ENCODE measurements at regions not wholly inside any gene's neighbourhood (a gene's known extent, or its start where the extent isn't known, plus 50 kb on each side); places are given as distances from the start of the nearest gene placed in this dataset.

DNA sequence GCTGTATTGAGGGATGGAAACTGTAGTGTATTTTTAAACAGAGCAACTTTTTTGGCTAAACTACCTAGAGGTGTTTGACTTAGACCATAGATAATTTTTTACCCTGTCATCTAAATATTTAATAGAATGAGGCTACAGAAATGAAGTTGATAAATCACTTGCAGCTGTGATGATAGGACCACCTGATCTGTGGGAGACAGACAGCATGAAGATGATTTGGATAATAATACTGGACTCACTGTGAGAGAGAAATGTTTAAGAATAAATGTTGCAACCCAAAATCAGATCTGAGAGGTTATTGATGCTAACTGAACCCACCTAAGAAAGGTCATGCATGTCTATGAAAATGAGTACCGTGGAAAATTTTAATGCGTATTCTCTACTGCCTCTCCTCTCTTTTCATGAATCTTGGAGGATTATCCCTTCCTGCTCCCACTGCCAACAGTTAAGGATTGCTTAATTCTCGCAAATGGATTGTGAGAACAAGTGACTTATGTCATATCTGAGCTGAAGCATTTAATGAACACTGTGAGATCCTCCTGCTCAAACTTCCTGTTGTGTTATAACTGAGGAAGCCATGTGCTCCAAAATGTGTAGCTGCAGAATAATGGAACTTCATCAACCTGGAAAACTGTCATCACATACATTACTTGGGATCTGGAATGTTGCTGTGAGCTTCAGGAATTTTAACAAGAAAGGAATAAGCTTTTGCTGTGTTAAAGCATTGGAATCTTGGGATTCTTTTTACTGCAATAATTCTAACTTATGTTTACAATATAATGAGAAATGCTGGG lies 617.9 kb upstream of the CDH18 start:
- Mint-ChIP-seq H3K9me3 (ENCODE audit: low read depth) (peaks cover 12% of the 10 kb centered on the region), H3K27ac (no peak overlapping the region), H3K36me3 (ENCODE audit: low read depth) (no peaks in the 10 kb centered on the region), H3K4me1 (no peaks in the 10 kb centered on the region), H3K4me3 (no peak overlapping the region), H3K27me3 (no peaks in the 10 kb centered on the region)
- no peak for ATAC-seq
- intact Hi-C loops (cut with DNase I, micrococcal nuclease) = no loop called here
- DNase-seq = no peak
- ChIA-PET POLR2A (no interaction called here), CTCF (no interaction called here)

DNA sequence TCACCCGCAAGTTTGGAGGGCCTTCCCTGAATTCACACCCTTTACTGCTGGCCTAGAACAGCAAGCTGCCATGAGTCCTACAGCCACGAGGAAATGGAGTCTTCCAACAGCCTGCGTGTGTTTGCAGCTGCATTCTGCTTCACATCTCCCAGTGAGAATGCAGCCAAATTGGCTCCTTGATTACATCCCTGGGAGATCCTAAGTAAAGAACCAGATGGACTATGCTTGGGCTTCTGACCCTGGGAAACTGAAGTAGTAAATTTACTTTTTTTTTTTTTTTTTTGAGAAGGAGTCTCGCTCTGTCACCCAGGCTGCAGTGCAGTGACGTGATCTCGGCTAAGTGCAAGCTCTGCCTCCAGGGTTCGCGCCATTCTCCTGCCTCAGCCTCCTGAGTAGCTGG lies 617.0 kb upstream of the CDH18 start:
- no peaks in the 10 kb centered on the region for H3K36me3 Mint-ChIP-seq (ENCODE audit: low read depth)
- ChIA-PET POLR2A (no interaction called here), CTCF (no interaction called here)

DNA sequence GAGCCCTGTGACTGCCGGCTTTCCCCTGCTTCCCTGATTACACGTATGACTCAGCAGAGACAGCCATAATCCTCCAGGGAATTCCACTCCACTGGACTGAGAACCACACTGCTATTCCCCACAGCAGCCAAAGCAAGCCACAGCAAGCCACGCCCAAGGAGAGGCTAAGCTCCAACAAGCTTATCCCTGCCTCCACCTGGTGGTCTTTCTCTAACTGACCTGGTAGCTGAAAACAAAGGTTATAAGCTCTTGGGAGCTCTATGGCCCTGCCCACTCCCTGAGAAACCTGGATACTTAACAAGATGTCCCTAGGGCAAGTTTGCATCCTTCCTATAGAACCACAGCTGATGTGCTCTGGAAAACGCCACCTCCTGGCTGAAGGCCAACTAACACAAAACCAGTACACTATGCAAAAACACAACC lies 613.7 kb upstream of the CDH18 start:
- Mint-ChIP-seq H3K27me3 (no peaks in the 10 kb centered on the region), H3K4me1 (no peaks in the 10 kb centered on the region), H3K9me3 (ENCODE audit: low read depth) (peaks cover 14% of the 10 kb centered on the region), H3K36me3 (ENCODE audit: low read depth) (no peaks in the 10 kb centered on the region), H3K27ac (no peak overlapping the region), H3K4me3 (no peak overlapping the region)
- intact Hi-C loops (cut with DNase I, micrococcal nuclease) = no loop called here
- ATAC-seq (no peak), DNase-seq (no peak)
- CTCF ChIA-PET = no interaction called here
- POLR2A ChIA-PET = no interaction called here

More for the DNA sequence above, 617.0 kb upstream of the CDH18 start:
- ATAC-seq (no peak), DNase-seq (no peak)
- Mint-ChIP-seq H3K9me3 (ENCODE audit: low read depth) (peaks cover 12% of the 10 kb centered on the region), H3K27me3 (no peaks in the 10 kb centered on the region), H3K4me1 (no peaks in the 10 kb centered on the region), H3K4me3 (no peak overlapping the region), H3K27ac (no peak overlapping the region)
- intact Hi-C loops (cut with DNase I, micrococcal nuclease) = no loop called here

DNA sequence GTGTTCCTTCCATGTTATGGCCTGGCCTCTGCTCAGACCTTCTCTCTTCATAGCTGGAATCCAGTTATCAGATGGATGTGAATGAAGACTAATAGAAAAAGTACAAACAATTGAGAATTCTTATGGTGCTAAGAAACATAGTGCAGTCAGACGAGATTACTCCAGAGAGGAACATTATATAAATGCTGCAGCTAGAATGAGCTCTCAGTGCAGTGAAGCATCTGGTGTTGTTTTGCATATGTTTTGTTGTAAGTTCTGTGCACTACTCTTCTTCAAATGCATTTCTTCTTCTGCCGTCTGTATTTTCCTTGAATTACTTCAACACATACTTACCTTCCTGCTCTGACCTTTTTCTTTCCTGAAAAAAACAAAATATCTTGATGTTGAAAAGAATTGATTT lies 602.4 kb upstream of the CDH18 start:
- Mint-ChIP-seq H3K27ac (no peak overlapping the region), H3K36me3 (ENCODE audit: low read depth) (no peaks in the 10 kb centered on the region), H3K9me3 (ENCODE audit: low read depth) (peaks cover 8% of the 10 kb centered on the region), H3K27me3 (no peaks in the 10 kb centered on the region), H3K4me1 (no peaks in the 10 kb centered on the region), H3K4me3 (no peak overlapping the region)
- no peak for ATAC-seq
- POLR2A ChIA-PET = no interaction called here
- no peak for DNase-seq
- CTCF ChIA-PET = interaction anchor here (0.6 kb wide), 1 partner anchor 294 kb away, joined by 3 read pairs; no protein-coding TSS in a partner anchor
- intact Hi-C loops (cut with DNase I, micrococcal nuclease) = no loop called here

DNA sequence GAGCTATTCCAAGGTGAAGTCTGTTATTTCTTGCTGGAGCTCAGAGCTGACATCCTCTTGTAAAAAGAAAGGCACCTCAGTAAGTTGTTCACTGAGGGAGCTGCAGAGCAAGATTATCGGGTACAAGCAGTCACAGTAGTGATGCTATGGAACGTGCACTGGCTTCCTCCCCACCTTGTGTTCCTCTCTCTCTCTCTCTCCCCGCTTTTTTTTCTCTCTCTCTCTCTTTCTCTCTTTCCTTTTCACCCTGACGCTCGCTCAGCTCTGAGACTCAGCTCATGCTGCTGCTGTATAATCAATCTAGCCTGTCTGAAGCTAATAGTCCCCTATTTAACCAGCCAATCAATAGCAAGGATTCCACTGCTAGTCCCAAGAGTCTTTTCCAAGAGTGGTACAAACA lies 587.6 kb upstream of the CDH18 start:
- POLR2A ChIA-PET = no interaction called here
- Mint-ChIP-seq H3K9me3 (ENCODE audit: low read depth) (peaks cover 11% of the 10 kb centered on the region), H3K4me3 (no peak overlapping the region), H3K36me3 (ENCODE audit: low read depth) (no peaks in the 10 kb centered on the region), H3K27ac (no peak overlapping the region), H3K4me1 (no peaks in the 10 kb centered on the region), H3K27me3 (no peaks in the 10 kb centered on the region)
- CTCF ChIA-PET = no interaction called here
- DNase-seq (no peak), ATAC-seq (no peak)
- intact Hi-C loops (cut with DNase I, micrococcal nuclease) = no loop called here

- intact Hi-C loops (cut with DNase I, micrococcal nuclease) = no loop called here
- H3K27ac Mint-ChIP-seq = no peak overlapping the region
- DNase-seq = no peak
- no peaks in the 10 kb centered on the region for H3K4me1 Mint-ChIP-seq
- ChIA-PET CTCF (no interaction called here), POLR2A (no interaction called here)
- no peaks in the 10 kb centered on the region for H3K27me3 Mint-ChIP-seq
- no peak overlapping the region for H3K4me3 Mint-ChIP-seq
- ATAC-seq = no peak
- H3K36me3 Mint-ChIP-seq (ENCODE audit: low read depth) = no peaks in the 10 kb centered on the region
- peaks cover 9% of the 10 kb centered on the region for H3K9me3 Mint-ChIP-seq (ENCODE audit: low read depth)
Observed at GRCh38 chr5:20574576-20574975, 586.6 kb upstream of the CDH18 start.

GRCh38 chr5:20572614-20573013 lies 584.6 kb upstream of the CDH18 start:
- no peaks in the 10 kb centered on the region for H3K36me3 Mint-ChIP-seq (ENCODE audit: low read depth)
- no peaks in the 10 kb centered on the region for H3K4me1 Mint-ChIP-seq
- no peaks in the 10 kb centered on the region for H3K27me3 Mint-ChIP-seq
- DNase-seq = no peak
- H3K4me3 Mint-ChIP-seq = no peak overlapping the region
- ChIA-PET POLR2A (no interaction called here), CTCF (no interaction called here)
- no peak overlapping the region for H3K27ac Mint-ChIP-seq
- H3K9me3 Mint-ChIP-seq (ENCODE audit: low read depth) = peaks cover 4% of the 10 kb centered on the region
- intact Hi-C loops (cut with DNase I, micrococcal nuclease) = no loop called here
- no peak for ATAC-seq

DNA sequence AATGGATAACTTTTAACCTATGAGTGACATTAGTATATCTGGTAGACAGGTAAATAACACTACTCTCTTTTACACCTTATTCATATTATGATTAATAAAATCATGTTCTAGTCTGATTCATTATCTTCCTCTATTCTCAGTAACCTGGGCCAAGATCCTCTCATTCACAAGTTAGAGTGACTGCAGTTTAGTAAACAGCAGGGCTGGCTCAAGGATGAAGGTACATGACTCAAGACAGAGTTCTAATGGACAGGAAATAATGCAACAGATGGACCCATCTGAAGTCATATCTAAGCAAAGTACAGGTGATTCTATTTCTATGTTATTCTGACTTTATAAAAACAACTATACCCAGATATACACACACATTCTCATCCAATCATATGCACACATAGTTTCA lies 582.5 kb upstream of the CDH18 start:
- Mint-ChIP-seq H3K36me3 (ENCODE audit: low read depth) (no peaks in the 10 kb centered on the region), H3K9me3 (ENCODE audit: low read depth) (peaks cover 3% of the 10 kb centered on the region), H3K27me3 (no peaks in the 10 kb centered on the region), H3K27ac (no peak overlapping the region), H3K4me3 (no peak overlapping the region), H3K4me1 (no peaks in the 10 kb centered on the region)
- ChIA-PET POLR2A (no interaction called here), CTCF (no interaction called here)
- intact Hi-C loops (cut with DNase I, micrococcal nuclease) = no loop called here
- DNase-seq = no peak
- no peak for ATAC-seq

GRCh38 chr5:20562544-20562943 lies 574.5 kb upstream of the CDH18 start:
- H3K27me3 Mint-ChIP-seq = no peaks in the 10 kb centered on the region
- ChIA-PET POLR2A (no interaction called here), CTCF (interaction anchor here (0.6 kb wide), 1 partner anchor 534 kb away, joined by 3 read pairs; no protein-coding TSS in a partner anchor)
- intact Hi-C loops (cut with DNase I, micrococcal nuclease) = no loop called here
- no peak overlapping the region for H3K4me3 Mint-ChIP-seq
- DNase-seq (no peak), ATAC-seq (no peak)
- H3K9me3 Mint-ChIP-seq (ENCODE audit: low read depth) = peaks cover 9% of the 10 kb centered on the region
- H3K27ac Mint-ChIP-seq = no peak overlapping the region
- H3K4me1 Mint-ChIP-seq = no peaks in the 10 kb centered on the region
- no peaks in the 10 kb centered on the region for H3K36me3 Mint-ChIP-seq (ENCODE audit: low read depth)

GRCh38 chr5:20559845-20560244 lies 571.8 kb upstream of the CDH18 start:
- ChIA-PET CTCF (no interaction called here), POLR2A (no interaction called here)
- Mint-ChIP-seq H3K36me3 (ENCODE audit: low read depth) (no peaks in the 10 kb centered on the region), H3K9me3 (ENCODE audit: low read depth) (peaks cover 14% of the 10 kb centered on the region), H3K27me3 (no peaks in the 10 kb centered on the region), H3K4me1 (no peaks in the 10 kb centered on the region), H3K4me3 (no peak overlapping the region), H3K27ac (no peak overlapping the region)
- DNase-seq = no peak
- intact Hi-C loops (cut with DNase I, micrococcal nuclease) = no loop called here
- ATAC-seq = no peak

DNA sequence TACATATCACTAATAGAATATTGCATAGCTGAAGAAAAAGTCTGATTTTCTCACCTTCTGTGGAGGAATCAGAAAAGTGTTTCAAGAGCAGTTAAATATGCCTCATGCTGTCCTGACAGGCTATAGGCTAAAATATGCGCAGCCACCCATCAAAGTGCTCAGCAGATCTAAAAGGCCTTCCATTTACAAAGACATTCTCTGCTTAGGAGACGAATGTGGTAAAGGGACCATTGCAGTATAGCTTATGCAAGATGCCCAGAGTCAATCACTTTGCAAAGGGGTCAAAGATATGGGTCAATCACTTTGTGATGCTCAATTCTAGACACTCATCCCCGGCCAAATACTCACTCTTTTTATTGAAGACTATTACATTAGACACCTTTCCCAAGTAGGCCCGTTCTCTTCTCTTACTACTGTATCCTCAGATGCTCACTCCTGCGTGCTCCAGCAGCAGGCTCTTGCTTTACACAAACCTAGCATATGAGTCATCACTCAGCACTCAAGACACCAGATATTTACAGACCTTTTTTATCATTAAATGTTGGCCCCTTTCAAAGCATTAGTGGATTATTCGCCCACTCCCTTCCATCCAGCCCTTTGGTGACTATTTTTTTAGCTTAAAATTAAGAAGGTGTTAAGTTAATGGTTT lies 568.2 kb upstream of the CDH18 start:
- H3K27ac Mint-ChIP-seq = no peak overlapping the region
- POLR2A ChIA-PET = no interaction called here

DNA sequence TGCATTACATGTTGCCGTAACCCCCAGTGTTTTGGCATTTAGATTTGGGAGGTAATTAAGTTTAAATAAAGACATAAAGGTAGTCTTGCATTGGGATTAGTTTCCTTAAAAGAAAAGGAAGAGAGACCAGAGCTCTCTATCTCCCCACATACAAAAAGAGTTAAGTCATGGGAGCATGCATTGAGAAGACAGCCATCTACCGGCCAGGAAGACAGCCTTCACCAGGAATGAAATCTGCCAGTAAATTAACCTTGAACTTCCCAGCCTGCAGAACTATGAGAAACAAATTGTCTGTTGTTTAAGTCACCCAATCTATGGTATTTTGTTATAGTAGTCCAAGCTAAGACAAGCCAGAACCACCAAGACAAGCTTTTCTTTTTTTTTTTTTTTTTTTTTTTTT lies 567.0 kb upstream of the CDH18 start:
- Mint-ChIP-seq H3K27me3 (no peaks in the 10 kb centered on the region), H3K4me3 (no peak overlapping the region), H3K36me3 (ENCODE audit: low read depth) (no peaks in the 10 kb centered on the region), H3K27ac (no peak overlapping the region), H3K9me3 (ENCODE audit: low read depth) (peaks cover 11% of the 10 kb centered on the region), H3K4me1 (no peaks in the 10 kb centered on the region)
- ChIA-PET POLR2A (no interaction called here), CTCF (no interaction called here)
- DNase-seq = no peak
- no peak for ATAC-seq
- intact Hi-C loops (cut with DNase I, micrococcal nuclease) = no loop called here

More for the DNA sequence above, 568.2 kb upstream of the CDH18 start:
- Mint-ChIP-seq H3K27me3 (no peaks in the 10 kb centered on the region), H3K4me1 (no peaks in the 10 kb centered on the region), H3K36me3 (ENCODE audit: low read depth) (no peaks in the 10 kb centered on the region), H3K9me3 (ENCODE audit: low read depth) (peaks cover 11% of the 10 kb centered on the region), H3K4me3 (no peak overlapping the region)
- no peak for DNase-seq
- intact Hi-C loops (cut with DNase I, micrococcal nuclease) = no loop called here
- no peak for ATAC-seq
- CTCF ChIA-PET = no interaction called here

All from activated CD4-positive, alpha-beta T cell treated with anti-CD3 and anti-CD28 coated beads for 36 hours (primary cell).